Right cardiac atrium (tissue), 5 donors: ENCODE measurements at regions not wholly inside any gene's neighbourhood (a gene's known extent, or its start where the extent isn't known, plus 50 kb on each side); places are given as distances from the start of the nearest gene placed in this dataset.

Source experiments
- ATAC-seq, 2 donors: fragments of 200-7000 bp; cut with Tn5 transposase; one replicate each; pipeline versions ENCODE4 v1.8.0 to v1.9.1; 2020; ENCODE audit warnings: moderate library complexity in 2 of 2, mild to moderate bottlenecking in 1 of 2
- DNase-seq, 3 donors: peaks; one replicate each; pipeline ENCODE4 v3.0.0-alpha.2; 2020
- H3K27ac ChIP-seq: one replicate; pipeline ENCODE4 v1.5.1; 2013; ENCODE audit warnings: mild to moderate bottlenecking, low read length, control low read depth, moderate library complexity
- H3K27me3 ChIP-seq: one replicate; pipeline ENCODE4 v1.6.1; 2013; ENCODE audit not compliant: control insufficient read depth, insufficient read depth
- H3K4me1 ChIP-seq: one replicate; pipeline ENCODE4 v1.6.1; 2013; ENCODE audit warnings: low read length; ENCODE audit not compliant: control insufficient read depth, insufficient read depth
- H3K4me3 ChIP-seq: one replicate; pipeline ENCODE4 v1.5.1; 2013; ENCODE audit warnings: low read length, control low read depth
- H3K9me3 ChIP-seq: one replicate; pipeline ENCODE4 v1.6.1; 2013; ENCODE audit warnings: low read length; ENCODE audit not compliant: control insufficient read depth
- WGBS: extraction: QIAGEN DNeasy Blood & Tissue Kit; methylation state at CpG from one replicate; pipeline ENCODE4 v1.1.7; 2013; 5-methylcytosine and 5-hydroxymethylcytosine counted together
- intact Hi-C, 4 donors: fragments of 100-400 bp; cut with DNase I; formaldehyde crosslinking; loops; one replicate each; pipeline versions ENCODE4 v1.11.0 to v1.14.0; 2022 to 2023
- donor health status: healthy with polysubstance abuse.
- donor health status: DM: no; HTN: yes; CAD: no.
- donor health status: DM: no; HTN: no; CAD: no.
- donor health status: DM: no; HTN: yes; CAD: no; lungs with severe emphysema.
- donor health status: DM: yes; HTN: yes; CAD: no.

DNA sequence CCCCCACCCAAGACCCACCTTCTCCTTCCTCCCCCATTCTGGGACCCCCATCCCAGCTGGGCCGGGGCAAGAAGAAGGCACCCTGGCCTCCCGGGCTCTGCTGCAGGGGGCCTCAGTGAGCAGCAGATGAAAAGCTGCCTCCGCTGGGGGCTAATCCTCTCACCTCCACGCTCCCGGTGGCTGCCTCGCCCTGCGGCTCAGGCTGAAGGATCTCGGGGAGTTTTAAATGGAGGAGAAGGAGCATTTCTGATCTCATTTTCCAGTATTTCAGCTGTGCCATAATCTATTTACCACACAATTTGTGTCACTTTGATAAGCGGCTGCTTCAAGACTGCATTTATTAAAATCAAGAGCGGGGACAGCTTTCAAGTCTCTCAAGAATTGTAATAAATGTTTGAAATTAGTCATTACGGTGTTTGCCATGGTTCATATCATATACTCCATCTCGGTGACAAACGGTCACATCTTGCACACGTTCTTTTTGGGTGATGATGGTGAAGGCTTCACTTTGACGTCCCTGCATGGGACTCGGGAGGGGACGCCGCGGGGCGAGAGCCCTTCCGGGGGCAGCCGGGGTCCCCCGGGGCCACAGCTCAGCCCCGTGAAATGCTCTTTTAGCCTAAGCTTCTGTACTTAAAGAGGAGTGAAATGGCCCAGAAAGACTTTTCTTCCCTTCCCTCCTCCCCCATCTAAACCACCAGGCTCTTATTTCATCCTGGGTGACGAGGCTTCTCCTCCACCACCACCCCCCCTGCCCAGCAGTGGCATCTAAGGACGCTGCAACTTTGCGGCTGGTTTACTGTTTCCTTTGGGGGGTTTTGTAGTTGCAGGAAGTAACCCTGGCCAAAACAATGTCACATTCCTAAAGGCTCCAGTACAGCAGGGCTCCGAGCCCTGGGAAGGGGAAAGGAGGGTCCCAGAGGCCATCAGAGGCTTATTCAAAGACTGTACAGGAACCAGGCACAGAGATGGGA lies 313.1 kb upstream of the TNRC6C start:
- no peak for DNase-seq
- no peaks in the 10 kb centered on the region for H3K9me3 ChIP-seq
- peak in 1 of 2 donors; percentile 33 for ATAC-seq
- WGBS = 44% methylated on average over 28 of the region's 28 CpGs
- no peak overlapping the region for H3K4me3 ChIP-seq
- intact Hi-C loops = no loop called here
- no peak overlapping the region for H3K27ac ChIP-seq
- no peaks in the 10 kb centered on the region for H3K27me3 ChIP-seq
- H3K4me1 ChIP-seq = no peaks in the 10 kb centered on the region

- intact Hi-C loops = no loop called here
- Histone ChIP-seq H3K27ac (no peak overlapping the region), H3K27me3 (no peaks in the 10 kb centered on the region), H3K9me3 (no peaks in the 10 kb centered on the region), H3K4me1 (no peaks in the 10 kb centered on the region), H3K4me3 (no peak overlapping the region)
- WGBS = 84% methylated on average over 11 of the region's 11 CpGs
- no peak for DNase-seq
- no peak for ATAC-seq
These were observed 312.5 kb upstream of the TNRC6C start for GRCh38 chr17:77646046-77646430.

DNA sequence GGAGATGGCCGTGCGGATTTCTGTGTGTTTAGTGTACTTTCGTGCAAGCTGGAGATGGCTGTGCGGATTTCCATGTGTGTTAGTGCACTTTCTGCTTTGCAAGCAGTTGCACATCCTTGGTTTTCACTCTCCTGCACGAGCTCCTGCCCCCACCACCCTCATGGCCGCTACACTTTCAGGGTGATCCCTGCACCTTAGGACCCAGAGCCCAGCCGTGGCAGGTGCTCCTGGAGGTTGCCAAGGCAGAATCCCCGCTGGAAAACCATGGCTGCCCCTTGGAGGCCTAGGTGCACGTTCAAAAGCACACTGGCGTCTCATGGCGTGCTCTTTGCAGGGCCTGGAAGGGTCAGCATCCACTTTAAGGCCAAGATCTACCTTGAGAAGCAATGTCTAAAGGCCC lies 311.0 kb upstream of the TNRC6C start:
- ATAC-seq = no peak

GRCh38 chr17:77649717-77650211 lies 308.7 kb upstream of the TNRC6C start:
- Histone ChIP-seq H3K4me3 (no peak overlapping the region), H3K4me1 (no peaks in the 10 kb centered on the region), H3K27ac (no peak overlapping the region), H3K27me3 (no peaks in the 10 kb centered on the region), H3K9me3 (no peaks in the 10 kb centered on the region)
- intact Hi-C loops = no loop called here
- 68% methylated on average over 8 of the region's 8 CpGs for WGBS
- DNase-seq (no peak), ATAC-seq (no peak)

More for the DNA sequence above, 311.0 kb upstream of the TNRC6C start:
- H3K9me3 ChIP-seq = no peaks in the 10 kb centered on the region
- H3K27ac ChIP-seq = no peak overlapping the region
- 92% methylated on average over 11 of the region's 11 CpGs for WGBS
- no peak for DNase-seq
- H3K27me3 ChIP-seq = no peaks in the 10 kb centered on the region
- intact Hi-C loops = no loop called here
- no peak overlapping the region for H3K4me3 ChIP-seq
- no peaks in the 10 kb centered on the region for H3K4me1 ChIP-seq

- H3K4me1 ChIP-seq = no peaks in the 10 kb centered on the region
- no peak overlapping the region for H3K27ac ChIP-seq
- DNase-seq (no peak), ATAC-seq (no peak)
- no peaks in the 10 kb centered on the region for H3K9me3 ChIP-seq
- 79% methylated on average over 4 of the region's 4 CpGs for WGBS
- intact Hi-C loops = no loop called here
- H3K27me3 ChIP-seq = no peaks in the 10 kb centered on the region
- no peak overlapping the region for H3K4me3 ChIP-seq
These were observed 306.5 kb upstream of the TNRC6C start for GRCh38 chr17:77651988-77652387.

DNA sequence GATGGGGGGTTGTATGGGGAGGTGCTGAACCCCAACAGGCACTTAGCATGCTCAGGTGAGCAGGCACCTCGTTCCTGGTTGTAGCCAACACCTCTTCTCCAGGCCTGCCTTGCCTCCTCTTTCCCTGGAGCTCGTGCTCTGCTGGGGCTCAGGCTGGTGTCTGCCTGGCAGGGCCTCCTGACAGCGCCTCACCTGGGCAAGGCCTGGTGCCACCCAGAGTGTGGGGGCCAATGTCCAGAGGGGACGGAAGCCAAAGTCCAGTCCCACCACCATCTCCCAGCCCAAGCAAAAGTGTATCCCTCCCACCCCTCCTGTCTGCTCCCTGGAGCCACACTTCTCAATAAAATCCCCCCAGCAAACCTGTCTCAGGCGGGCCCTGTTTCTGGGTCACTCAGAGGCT lies 304.2 kb upstream of the TNRC6C start:
- no peaks in the 10 kb centered on the region for H3K4me1 ChIP-seq
- no peak for DNase-seq
- ATAC-seq = no peak
- no peaks in the 10 kb centered on the region for H3K9me3 ChIP-seq
- intact Hi-C loops = no loop called here
- WGBS = 88% methylated on average over 5 of the region's 5 CpGs
- no peak overlapping the region for H3K27ac ChIP-seq
- no peaks in the 10 kb centered on the region for H3K27me3 ChIP-seq
- no peak overlapping the region for H3K4me3 ChIP-seq

DNA sequence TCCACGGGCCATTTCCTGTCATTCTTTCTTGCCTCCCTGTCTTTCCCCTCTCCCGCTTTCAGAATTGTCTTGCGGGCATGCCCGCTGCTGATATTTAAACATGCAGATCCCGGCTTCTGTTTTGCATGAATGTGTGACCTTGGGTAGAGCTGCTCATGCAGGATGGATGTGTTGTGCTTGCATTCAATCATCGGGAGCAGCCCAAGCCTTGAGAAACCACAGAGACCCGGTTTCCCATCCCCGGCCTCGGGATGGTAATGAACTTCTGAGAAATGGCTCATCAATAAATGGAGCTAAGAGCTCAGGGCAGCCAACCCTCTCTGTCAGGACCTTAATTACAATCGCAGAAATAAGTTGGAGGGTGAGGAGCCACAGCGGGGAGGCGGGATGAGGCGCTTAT lies 303.7 kb upstream of the TNRC6C start:
- H3K9me3 ChIP-seq = no peaks in the 10 kb centered on the region
- ATAC-seq = no peak
- no peak for DNase-seq
- WGBS = 62% methylated on average over 13 of the region's 13 CpGs
- intact Hi-C loops = no loop called here
- H3K27ac ChIP-seq = no peak overlapping the region
- H3K27me3 ChIP-seq = no peaks in the 10 kb centered on the region
- H3K4me1 ChIP-seq = no peaks in the 10 kb centered on the region
- H3K4me3 ChIP-seq = no peak overlapping the region

GRCh38 chr17:77656054-77656453 lies 302.4 kb upstream of the TNRC6C start:
- H3K9me3 ChIP-seq = no peaks in the 10 kb centered on the region
- no peak for DNase-seq
- no peak overlapping the region for H3K4me3 ChIP-seq
- 83% methylated on average over 9 of the region's 9 CpGs for WGBS
- no peaks in the 10 kb centered on the region for H3K4me1 ChIP-seq
- no peak for ATAC-seq
- H3K27me3 ChIP-seq = no peaks in the 10 kb centered on the region
- no peak overlapping the region for H3K27ac ChIP-seq
- intact Hi-C loops = no loop called here

DNA sequence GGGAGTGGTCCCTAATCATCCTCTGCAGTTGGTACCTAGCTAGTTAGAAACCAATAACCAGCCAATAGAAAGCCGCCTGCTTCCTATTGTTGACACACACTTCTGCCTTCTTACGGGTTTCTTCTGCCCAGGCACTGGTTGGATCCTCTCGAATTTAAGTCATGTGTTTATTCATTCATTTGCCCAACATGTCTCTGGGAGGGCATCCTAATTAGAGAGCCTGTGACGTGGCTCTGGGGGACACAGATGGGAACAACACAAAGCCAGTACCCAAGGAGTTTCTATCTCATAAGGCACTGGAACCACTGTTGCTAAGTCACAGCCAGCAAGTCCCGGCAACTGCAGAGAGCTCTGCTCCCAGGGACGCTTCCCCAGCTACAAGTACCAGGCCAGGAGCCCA lies 300.7 kb upstream of the TNRC6C start:
- H3K27ac ChIP-seq = no peak overlapping the region
- WGBS = 86% methylated on average over 6 of the region's 6 CpGs
- DNase-seq = no peak
- no peak overlapping the region for H3K4me3 ChIP-seq
- no peaks in the 10 kb centered on the region for H3K9me3 ChIP-seq
- intact Hi-C loops = no loop called here
- H3K4me1 ChIP-seq = no peaks in the 10 kb centered on the region
- H3K27me3 ChIP-seq = no peaks in the 10 kb centered on the region
- no peak for ATAC-seq

GRCh38 chr17:77660524-77660923 lies 298.0 kb upstream of the TNRC6C start:
- intact Hi-C loops = no loop called here
- Histone ChIP-seq H3K9me3 (no peaks in the 10 kb centered on the region), H3K4me1 (no peaks in the 10 kb centered on the region), H3K27me3 (no peaks in the 10 kb centered on the region), H3K27ac (no peak overlapping the region), H3K4me3 (no peak overlapping the region)
- ATAC-seq = no peak
- 81% methylated on average over 4 of the region's 4 CpGs for WGBS
- DNase-seq = no peak

- no peaks in the 10 kb centered on the region for H3K27me3 ChIP-seq
- ATAC-seq (no peak), DNase-seq (no peak)
- H3K4me1 ChIP-seq = no peaks in the 10 kb centered on the region
- H3K4me3 ChIP-seq = no peak overlapping the region
- H3K27ac ChIP-seq = no peak overlapping the region
- WGBS = 89% methylated on average over 4 of the region's 4 CpGs
- H3K9me3 ChIP-seq = no peaks in the 10 kb centered on the region
- intact Hi-C loops = no loop called here
These were observed 295.7 kb upstream of the TNRC6C start for GRCh38 chr17:77662833-77663232.
